NAMALWA (cell line): ENCODE measurements at regions not wholly inside any gene's neighbourhood (a gene's known extent, or its start where the extent isn't known, plus 50 kb on each side); places are given as distances from the start of the nearest gene placed in this dataset.

ENCODE experiments used
- DNase-seq: peaks from one replicate; pipeline ENCODE4 v3.0.0-alpha.2; 2015; ENCODE audit warnings: low spot score

DNA sequence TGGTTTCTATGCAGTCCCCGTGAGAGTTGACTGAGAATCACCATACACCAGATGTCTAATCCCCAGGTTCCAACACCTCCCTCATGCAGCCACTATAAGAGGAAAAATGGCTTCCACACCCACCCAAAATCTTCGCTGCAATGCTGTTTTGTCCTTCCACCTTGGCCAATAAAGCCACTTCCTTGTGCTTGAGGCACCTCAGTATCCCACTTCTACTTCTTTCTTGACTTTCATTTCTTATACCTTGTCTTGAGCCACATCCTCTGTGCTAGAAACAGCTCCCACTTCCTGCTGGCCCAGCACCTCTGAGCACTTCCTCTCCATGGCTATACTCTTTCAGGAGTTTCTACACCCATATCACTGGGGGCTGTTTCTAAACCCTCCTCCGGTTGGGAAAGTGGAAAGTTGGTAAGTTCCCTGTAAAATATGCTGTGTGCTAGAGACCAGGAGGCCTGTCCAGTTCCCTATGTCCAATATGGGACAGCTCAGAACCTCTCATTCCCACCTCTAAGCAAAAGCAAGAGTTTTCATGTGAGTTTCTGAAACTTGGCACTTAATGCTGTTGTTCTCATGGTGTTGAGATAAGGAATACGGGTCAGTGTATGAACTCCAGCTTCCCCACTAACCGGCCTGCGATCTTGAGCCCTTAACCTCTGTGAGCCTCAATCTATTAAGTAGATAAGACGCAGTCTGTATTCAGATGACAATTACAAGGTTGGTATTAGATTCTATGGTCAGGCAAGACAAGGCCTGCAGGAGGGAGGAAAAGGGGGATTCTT is 209.1 kb upstream of the ID2 start:
- DNase-seq, result no peak

GRCh38 chr2:8475349-8476031 is 206.4 kb upstream of the ID2 start:
- peak; percentile 60 for DNase-seq

GRCh38 chr2:8477552-8478470 is 204.0 kb upstream of the ID2 start:
- DNase-seq, result peak; percentile 86

GRCh38 chr2:8478471-8478793 is 203.4 kb upstream of the ID2 start:
- peak; percentile 32 for DNase-seq

DNA sequence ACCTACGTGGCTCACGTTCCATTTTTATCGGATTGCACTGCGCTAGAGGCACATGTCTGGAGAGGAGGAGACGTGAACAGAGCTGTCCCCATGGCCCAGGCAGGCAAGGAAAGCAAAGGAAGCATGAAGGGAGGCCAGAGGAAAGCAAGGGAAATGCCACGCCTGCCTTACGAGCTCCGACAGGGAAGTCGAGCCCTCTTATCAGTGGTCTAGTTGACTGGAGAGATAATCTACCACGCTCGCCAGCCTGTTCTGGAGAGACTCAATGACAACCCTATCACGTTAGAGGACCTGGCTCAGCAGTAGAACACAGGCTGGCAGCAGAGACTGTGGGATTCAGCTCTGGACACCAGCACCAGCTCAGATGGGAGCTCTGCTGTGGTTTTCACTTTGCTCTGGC is 202.6 kb upstream of the ID2 start:
- no peak for DNase-seq

DNA sequence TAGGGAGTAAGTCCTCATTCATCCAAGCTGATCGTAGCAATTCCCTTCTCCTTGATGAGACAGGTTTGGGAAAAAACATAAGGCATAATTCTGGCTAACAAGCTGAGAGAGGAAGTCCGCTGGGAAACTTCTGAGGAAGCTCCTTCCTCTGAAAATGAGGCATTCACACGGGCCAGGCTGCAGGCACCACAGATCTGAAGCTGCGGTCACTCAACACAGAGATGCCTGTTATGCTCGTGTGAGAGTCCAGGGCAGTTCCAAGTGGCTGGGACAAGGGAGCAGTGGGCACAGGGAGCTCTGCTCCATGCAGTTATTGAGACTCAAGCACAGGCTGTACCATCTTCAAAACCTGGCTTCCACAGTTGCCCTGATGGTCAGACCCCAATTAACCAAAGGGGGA is 200.9 kb upstream of the ID2 start:
- DNase-seq, result no peak

DNA sequence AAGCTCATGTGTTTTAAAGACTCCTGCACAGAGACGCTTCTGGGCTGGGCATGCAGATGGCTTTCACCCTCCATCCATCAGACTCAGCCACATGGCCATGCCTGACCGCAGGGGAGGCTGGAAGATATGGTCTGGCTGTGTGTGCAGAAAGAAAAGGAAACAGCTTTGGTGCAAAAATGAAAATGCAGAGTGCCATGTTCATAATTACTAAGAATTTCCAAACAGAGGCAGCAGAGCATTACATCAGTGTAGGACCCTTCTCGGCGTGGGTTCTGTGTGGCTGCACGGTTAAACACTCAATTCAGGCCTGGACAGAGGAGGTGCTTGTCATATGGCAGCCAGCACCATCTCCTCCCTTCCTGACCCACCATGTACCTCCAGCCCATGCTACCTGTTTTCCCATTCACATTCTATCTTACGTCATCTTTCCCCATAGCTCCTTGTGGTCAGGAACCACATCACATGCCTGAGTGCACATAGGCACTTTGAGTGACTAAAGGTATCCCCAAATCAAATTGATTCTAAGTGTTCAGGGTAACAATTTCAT is 200.3 kb upstream of the ID2 start:
- peak; percentile 69 for DNase-seq

GRCh38 chr2:8482432-8482831 is 199.4 kb upstream of the ID2 start:
- no peak for DNase-seq

DNA sequence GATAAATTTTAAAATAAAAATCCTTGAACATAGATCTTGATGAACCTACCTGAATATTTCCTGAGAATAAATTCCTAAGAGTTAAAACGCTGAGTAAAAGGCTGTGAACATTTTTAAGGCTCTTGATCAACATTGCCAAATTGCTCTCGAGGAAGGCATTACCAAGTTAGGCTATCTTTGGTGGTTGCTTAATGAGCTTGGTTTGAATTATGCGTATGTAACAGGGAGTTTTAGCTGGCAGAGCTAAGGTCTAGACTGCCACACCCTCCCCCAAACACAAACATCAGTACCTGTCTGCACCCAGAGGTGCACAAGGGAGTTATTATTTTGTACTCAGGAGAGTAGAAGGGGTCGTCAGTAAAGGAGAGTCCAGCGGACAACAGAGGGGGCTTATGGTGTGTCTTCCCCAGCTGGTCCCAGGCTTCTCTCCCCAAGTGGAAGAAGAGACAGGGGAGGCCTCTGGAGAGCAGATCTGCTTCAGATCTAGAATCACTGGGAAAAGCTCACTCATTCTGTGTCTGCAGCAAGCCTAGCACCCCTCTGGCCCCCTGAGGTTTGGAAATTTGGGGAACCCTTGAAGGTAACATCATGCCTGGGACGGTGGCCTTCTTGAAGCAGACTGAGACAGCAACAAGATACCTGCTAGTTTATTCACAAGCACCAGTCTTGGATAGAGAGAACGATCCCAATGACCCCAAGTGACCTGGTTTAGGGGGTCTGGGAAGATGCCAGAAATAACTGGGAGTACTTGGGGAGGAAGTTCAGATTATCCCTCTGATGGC is 197.2 kb upstream of the ID2 start:
- DNase-seq, result no peak

DNA sequence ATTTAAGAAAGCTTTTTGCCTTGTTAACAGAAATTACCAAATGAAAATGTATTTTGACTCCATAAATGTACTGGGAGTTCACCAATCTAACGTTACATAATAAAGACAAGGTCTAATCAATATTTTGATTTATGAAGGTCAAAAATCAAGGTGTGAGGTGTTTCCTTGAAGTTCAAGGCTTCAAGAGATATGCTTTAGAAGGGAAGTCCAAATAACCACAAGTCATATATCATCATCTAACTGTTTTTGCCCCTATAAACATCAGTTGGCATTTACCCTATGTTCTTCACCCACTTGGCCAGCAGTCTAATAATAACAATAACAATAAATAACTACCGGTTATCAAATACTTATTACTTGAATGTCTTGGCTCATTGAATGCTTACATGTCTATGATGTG is 196.1 kb upstream of the ID2 start:
- no peak for DNase-seq

DNA sequence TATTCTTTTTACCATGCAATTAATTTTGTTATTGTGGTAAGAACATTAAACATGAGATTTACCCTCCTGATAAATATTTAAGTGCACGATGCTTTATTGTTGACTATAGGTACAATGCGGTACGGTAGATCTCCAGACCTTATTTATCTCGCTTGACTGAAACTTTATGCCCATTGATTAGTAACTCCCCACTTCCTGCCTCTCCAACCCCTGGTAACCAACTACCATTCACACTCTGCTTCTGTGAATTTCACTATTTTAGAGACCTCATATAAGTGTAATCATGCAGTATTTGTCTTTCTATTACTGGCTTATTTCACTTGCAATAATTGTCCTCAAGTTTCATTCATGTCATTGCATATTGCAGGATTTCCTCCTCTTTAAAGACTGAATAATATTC is 195.7 kb upstream of the ID2 start:
- DNase-seq, result no peak

- DNase-seq, result no peak
Measured at GRCh38 chr2:8487461-8487932, 194.4 kb upstream of the ID2 start.

- no peak for DNase-seq
Measured at GRCh38 chr2:8488001-8488738, 193.7 kb upstream of the ID2 start.

GRCh38 chr2:8489221-8489620 is 192.6 kb upstream of the ID2 start:
- no peak for DNase-seq

DNA sequence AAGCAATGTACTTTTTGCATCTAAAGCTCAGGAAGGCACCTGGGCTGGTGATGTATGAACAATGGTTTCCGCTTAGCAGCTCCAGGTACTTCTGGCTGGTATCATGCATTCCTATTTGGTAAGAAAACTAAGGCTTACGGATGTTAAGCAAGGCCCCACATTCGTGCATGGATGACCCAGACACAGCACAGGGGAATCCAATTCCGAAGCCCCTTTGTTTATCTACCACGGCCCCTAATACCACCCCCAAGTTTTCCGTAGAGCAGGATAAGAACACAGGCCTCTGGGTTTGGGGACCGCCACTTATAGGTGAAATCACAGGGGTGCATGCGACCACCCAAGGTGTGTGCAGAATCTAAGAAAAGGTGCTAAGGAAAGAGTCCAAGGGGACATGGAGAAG is 192.1 kb upstream of the ID2 start:
- no peak for DNase-seq

- DNase-seq, result no peak
Measured at GRCh38 chr2:8490166-8490721, 191.6 kb upstream of the ID2 start.

- DNase-seq, result no peak
Measured at GRCh38 chr2:8491296-8492027, 190.4 kb upstream of the ID2 start.

DNA sequence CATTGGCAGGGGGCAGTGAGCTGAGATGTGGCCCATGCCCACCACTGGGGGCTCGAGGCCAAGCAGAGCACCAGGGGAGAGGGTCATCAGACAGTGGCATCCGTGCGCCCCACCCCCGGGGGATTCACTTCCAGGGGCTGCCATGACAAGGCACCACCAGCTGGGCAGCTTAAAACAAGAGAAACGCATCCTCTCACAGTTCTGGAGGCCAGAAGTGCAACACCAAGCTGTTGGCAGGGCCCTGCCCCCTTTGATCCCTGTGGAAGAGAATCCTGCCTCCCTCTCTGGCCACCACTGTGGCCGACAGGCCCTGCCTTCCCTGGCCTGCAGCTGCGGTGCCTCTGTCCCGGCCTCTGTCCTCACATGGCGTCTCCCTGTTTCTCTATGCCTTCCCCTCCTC is 187.7 kb upstream of the ID2 start:
- no peak for DNase-seq

DNA sequence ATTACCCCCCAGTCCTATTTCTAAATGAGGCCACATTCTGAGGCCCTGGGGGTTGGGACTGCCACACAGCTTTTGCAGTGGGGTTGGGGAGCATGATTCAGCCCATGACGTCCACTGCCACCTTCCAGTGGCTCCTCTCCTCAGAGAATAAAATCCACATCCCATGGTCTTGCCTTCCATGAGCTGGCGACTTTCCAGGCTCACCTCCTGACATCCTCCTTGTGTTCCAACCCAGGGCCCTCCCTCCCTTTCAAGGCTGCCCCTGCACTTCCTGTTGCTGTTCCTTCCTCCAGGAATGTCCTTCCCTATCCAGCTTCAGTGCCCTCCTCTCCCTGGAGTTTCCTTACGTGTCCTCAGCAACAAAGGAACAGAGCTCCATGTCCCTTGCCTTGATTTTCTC is 187.3 kb upstream of the ID2 start:
- DNase-seq, result no peak
